Epithelial cell of proximal tubule (primary cell): ENCODE measurements at regions not wholly inside any gene's neighbourhood (a gene's known extent, or its start where the extent isn't known, plus 50 kb on each side); places are given as distances from the start of the nearest gene placed in this dataset.
"Not testable (repeated sequence)": the region's sequence is repeated elsewhere in the genome, so short reads cannot be mapped to it uniquely, and the experiment has no call there.

ENCODE experiments used
- DNase-seq: peaks from one replicate; pipeline ENCODE4 v3.0.0-alpha.2; 2011; ENCODE audit warnings: low read depth
- H3K4me3 ChIP-seq: 2 replicates; pipeline ENCODE4 v1.5.1; 2011; ENCODE audit warnings: low read depth, mild to moderate bottlenecking, low read length
- TF ChIP-seq, protein P1 (sequence below): conservative IDR thresholded peaks from 2 replicates; pipeline ENCODE4 v1.5.1; 2012; ENCODE audit warnings: low read depth, mild to moderate bottlenecking, low read length

DNA sequence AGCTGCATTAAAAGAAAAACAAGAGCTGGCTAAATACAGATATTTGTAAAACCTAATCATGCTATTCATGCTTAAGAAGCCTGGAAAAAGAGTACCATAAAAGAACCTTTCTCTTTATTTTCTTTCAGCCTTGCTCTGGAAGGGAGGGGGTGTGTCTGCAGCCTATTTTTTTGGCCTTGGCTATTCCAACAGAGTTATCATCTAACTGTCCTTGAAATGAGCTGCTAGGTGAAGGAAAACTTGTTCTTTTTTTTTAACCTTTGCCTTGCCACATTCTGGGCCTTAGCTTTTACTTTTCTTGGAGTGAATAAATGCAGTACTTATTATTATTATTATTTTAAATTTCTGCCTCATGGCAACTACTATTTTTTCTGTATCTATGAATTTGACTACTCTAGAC, 224.9 kb upstream of the SYNCRIP start:
- no peak overlapping the region for H3K4me3 ChIP-seq
- TF ChIP-seq, protein P1, sequence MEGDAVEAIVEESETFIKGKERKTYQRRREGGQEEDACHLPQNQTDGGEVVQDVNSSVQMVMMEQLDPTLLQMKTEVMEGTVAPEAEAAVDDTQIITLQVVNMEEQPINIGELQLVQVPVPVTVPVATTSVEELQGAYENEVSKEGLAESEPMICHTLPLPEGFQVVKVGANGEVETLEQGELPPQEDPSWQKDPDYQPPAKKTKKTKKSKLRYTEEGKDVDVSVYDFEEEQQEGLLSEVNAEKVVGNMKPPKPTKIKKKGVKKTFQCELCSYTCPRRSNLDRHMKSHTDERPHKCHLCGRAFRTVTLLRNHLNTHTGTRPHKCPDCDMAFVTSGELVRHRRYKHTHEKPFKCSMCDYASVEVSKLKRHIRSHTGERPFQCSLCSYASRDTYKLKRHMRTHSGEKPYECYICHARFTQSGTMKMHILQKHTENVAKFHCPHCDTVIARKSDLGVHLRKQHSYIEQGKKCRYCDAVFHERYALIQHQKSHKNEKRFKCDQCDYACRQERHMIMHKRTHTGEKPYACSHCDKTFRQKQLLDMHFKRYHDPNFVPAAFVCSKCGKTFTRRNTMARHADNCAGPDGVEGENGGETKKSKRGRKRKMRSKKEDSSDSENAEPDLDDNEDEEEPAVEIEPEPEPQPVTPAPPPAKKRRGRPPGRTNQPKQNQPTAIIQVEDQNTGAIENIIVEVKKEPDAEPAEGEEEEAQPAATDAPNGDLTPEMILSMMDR: no peak
- DNase-seq: no peak

DNA sequence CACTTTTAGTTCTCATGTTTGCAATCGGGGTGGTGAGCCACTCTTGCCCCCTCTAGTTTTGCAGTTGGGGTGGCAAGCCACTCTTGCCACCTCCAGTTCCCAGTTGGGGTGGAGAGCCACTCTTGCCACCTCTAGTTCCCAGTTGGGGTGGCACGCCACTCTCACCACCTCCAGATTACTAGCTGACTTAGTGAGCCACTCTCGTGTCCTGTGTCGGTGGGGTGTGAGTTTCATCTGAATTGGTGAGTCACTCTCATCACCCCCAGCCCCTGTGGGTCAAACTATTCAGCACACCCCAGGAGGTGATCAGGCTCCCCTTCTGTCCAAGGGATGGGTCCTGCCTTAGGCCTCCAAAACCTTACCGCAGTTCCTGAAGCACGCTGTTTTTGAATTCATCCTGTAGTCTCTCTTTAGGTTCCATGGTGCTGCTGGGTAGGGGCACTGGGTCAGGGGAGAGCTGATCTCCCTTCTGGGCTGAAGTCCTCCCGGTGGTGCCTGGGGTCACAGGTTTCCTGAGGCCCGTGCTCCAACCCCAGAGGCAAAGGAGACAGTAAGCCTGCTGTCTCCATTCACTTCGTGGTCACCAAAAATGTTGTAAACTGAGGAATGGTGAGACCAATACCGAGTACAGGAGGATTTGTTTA, 224.2 kb upstream of the SYNCRIP start:
- DNase-seq: no peak
- TF ChIP-seq, protein P1: no peak
- no peak overlapping the region for H3K4me3 ChIP-seq

DNA sequence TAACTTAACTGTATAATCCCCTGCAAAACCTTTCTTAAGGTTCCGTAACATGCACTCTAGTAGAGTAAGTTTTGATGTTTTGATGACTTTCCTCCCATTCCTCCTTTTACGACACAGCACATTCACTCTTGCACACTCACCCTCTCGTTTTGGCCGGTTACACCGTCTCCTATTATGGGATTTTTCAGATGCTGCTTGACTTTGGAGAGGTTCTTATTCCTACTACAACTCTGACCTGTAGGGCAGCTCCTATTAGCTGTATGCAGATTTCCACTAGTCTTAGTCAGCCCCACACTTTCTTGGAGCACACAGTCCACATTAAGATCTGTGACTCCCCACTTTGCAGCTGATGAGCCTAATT, 223.7 kb upstream of the SYNCRIP start:
- TF ChIP-seq, protein P1: no peak
- peak overlapping the region; percentile 58 for H3K4me3 ChIP-seq
- no peak for DNase-seq

DNA sequence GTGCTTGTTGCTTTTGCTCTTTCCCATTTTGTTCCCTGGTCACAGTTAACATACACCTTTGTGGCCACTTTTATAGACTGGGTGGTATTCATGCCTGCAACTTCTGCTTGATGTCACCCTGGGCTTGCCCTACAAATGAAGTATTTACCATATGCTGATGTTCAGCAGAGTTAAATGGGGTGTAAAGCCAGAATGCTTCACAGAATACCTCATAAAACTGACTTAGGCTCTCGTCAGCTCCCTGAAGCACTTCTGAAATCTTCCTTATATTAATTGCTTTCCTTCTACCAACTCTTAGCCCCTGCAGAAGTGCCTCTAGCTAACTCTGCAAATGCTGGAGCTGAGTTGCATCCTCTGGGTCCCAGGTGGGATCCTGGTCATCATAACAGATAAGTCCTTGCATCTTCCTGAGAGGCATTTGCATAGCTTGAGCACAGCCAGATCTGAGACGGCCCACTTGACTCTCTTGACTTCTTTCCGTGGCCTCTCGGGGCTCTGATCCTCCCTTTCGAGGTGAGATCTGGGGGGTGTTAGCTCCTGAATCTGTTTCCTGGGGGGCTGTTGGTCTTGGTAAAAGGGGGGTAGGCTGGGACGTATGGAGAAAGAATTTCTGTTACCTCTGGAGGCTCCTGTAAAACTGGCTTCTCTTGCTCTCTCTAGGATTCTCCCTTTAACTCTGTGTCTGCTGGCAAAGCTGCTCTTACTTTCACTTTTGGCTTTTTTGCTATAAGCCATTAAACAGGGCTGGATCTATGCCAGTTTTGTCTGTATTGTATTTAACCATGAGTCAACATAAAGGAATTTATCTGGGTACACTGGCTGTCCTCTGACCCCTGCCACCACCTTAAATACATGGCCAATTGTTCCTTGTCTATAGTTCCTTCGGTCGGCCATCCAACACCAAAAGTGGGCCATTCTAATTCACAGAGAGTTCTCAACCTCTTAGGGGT, 223.0 kb upstream of the SYNCRIP start:
- DNase-seq: peak; percentile 65
- peak overlapping the region; percentile 58 for H3K4me3 ChIP-seq
- TF ChIP-seq, protein P1: no peak

DNA sequence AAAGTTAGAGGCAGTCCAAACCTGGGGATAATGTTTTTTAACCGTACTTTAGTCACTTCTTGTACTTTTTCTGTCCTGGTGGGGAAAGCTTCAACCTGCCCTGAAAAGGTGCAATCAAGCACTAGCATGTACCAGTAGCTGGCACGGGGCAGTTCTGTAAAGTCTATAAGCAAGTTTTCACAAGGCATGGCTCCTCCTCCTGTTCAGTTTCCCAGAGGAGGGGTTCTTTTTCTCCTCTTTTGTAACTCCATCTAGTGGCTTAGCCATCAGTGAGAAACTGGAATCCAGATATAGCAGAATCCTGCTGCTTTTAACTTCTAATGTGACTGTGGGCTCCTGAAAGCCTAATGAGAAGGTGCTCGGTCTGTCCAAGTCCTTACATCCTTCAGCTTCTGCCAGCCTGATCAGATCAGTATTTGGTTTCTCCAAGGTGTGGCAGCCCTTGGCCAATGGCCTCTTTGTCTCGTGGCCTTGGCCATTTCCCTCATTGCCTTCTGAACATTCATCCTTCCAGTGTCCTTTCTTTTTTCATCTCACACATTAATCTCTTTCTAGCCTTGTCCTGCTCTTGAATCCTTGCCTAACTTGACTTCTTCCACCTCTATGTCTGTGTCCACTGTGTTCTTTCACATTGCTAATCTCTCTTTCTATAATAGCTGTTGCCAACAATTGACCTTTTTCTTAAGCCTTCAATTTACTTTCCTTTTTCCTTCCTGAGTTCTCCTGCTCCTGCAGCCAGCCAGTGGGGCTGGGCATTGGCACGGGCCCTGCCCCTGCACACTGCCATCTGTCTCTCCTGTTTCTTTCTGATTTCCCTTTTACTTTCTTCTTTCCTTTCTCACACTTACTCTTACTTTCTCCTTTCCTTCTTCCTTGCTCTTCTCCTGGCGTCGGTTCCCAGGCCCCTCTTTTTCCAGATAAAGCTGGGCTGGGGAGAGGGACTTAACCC, 222.0 kb upstream of the SYNCRIP start:
- H3K4me3 ChIP-seq: peak overlapping the region; percentile 58
- DNase-seq: no peak
- TF ChIP-seq, protein P1: peak; percentile 26

DNA sequence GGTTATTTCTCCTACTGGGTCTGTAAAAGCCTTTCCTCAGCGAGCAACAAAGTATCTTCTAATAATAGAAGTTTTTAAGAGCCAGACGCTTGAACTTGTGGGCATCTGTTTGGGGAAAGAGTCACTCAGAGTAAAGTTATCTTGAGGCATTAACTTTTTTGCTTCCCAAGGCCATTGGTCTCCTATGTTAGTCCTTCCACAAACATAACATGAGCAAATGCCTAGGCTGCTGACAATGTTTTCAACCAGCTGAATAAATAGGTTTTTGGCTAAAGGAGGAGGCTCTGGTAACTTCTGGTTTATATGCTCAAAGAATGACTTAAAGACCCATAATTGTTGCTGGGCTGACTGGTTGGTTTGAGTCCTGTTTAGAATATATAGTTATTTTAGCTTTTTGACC, 213.5 kb upstream of the SYNCRIP start:
- DNase-seq: no peak
- TF ChIP-seq, protein P1: no peak
- H3K4me3 ChIP-seq: no peak overlapping the region

DNA sequence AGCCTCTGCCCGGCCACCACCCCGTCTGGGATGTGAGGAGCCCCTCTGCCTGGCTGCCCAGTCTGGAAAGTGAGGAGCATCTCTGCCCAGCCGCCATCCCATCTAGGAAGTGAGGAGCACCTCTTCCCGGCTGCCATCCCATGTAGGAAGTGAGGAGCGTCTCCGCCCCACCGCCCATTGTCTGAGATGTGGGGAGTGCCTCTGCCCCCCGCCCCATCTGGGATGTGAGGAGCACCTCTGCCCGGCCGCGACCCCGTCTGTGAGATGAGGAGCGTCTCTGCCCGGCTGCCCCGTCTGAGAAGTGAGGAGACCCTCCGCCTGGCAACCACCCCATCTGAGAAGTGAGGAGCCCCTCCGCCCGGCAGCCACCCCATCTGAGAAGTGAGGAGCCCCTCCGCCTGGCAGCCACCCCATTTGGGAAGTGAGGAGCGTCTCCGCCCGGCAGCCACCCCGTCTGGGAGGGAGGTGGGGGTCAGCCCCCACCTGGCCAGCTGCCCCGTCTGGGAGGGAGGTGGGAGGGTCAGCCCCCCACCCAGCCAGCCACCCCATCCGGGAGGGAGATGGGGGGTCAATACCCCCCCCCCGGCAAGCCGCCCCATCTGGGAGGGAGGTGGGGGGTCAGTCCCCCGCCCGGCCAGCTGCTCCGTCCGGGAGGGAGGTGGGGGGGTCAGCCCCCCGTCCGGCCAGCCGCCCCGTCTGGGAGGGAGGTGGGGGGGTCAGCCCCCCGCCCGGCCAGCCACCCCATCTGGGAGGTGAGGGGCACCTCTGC, 195.8 kb upstream of the SYNCRIP start:
- H3K4me3 ChIP-seq, DNase-seq: not testable (repeated sequence)
